ENCODE measurements at regions not wholly inside any gene's neighbourhood (a gene's known extent, or its start where the extent isn't known, plus 50 kb on each side); places are given as distances from the start of the nearest gene placed in this dataset.

- TF ChIP-seq BHLHE40 (IDR thresholded peaks at IDR 0.05; ENCODE audit: borderline replicate concordance): no peak
- TF ChIP-seq LEF1 (IDR thresholded peaks at IDR 0.05; ENCODE audit: borderline replicate concordance): no peak
- TF ChIP-seq FOXM1 (IDR thresholded peaks at IDR 0.05; ENCODE audit: borderline replicate concordance): no peak
- no peak for TF ChIP-seq L3MBTL2 (conservative IDR thresholded peaks at IDR 0.05)
- TF ChIP-seq, protein P1, sequence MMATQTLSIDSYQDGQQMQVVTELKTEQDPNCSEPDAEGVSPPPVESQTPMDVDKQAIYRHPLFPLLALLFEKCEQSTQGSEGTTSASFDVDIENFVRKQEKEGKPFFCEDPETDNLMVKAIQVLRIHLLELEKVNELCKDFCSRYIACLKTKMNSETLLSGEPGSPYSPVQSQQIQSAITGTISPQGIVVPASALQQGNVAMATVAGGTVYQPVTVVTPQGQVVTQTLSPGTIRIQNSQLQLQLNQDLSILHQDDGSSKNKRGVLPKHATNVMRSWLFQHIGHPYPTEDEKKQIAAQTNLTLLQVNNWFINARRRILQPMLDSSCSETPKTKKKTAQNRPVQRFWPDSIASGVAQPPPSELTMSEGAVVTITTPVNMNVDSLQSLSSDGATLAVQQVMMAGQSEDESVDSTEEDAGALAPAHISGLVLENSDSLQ (IDR thresholded peaks at IDR 0.05): no peak
- no peak for TF ChIP-seq TARDBP (IDR thresholded peaks at IDR 0.05)
Measured at GRCh38 chr7:47194516-47195057, 387.3 kb downstream of the TNS3 start.

Data from HEK293T (cell line).